Endothelial cell (in vitro differentiated cells): ENCODE measurements at regions not wholly inside any gene's neighbourhood (a gene's known extent, or its start where the extent isn't known, plus 50 kb on each side); places are given as distances from the start of the nearest gene placed in this dataset.
A peak's percentile ranks its signal among the peaks of the same experiment; 100 is the strongest.
"Not testable (repeated sequence)": the region's sequence is repeated elsewhere in the genome, so short reads cannot be mapped to it uniquely, and the experiment has no call there.

Source experiments
- DNase-seq: peaks from one replicate; pipeline ENCODE4 v3.0.0; 2021; ENCODE audit warnings: low spot score
- H3K27ac Mint-ChIP-seq: one replicate; pipeline ENCODE4 v1.8.0; 2021; ENCODE audit warnings: mixed read lengths, inconsistent platforms; ENCODE audit not compliant: unreplicated experiment
- H3K27me3 Mint-ChIP-seq: one replicate; pipeline ENCODE4 v1.8.0; 2021; ENCODE audit warnings: mild to moderate bottlenecking, moderate library complexity, mixed read lengths, inconsistent platforms; ENCODE audit not compliant: unreplicated experiment
- H3K36me3 Mint-ChIP-seq: one replicate; pipeline ENCODE4 v1.8.0; 2021; ENCODE audit warnings: mild to moderate bottlenecking, low read depth, mixed read lengths, inconsistent platforms; ENCODE audit not compliant: unreplicated experiment
- H3K4me1 Mint-ChIP-seq: one replicate; pipeline ENCODE4 v1.8.0; 2021; ENCODE audit warnings: mild to moderate bottlenecking, mixed read lengths, inconsistent platforms; ENCODE audit not compliant: unreplicated experiment
- H3K4me3 Mint-ChIP-seq: one replicate; pipeline ENCODE4 v1.8.0; 2021; ENCODE audit warnings: mild to moderate bottlenecking, mixed read lengths, inconsistent platforms; ENCODE audit not compliant: unreplicated experiment
- H3K9me3 Mint-ChIP-seq: one replicate; pipeline ENCODE4 v1.8.0; 2021; ENCODE audit warnings: mixed read lengths, inconsistent platforms; ENCODE audit not compliant: unreplicated experiment
- CTCF ChIP-seq: fragments of 200-600 bp; sonication (generic); IDR thresholded peaks from one replicate; pipeline ENCODE4 v1.5.0; 2021; ENCODE audit warnings: antibody characterized with exemption; ENCODE audit not compliant: unreplicated experiment

DNA sequence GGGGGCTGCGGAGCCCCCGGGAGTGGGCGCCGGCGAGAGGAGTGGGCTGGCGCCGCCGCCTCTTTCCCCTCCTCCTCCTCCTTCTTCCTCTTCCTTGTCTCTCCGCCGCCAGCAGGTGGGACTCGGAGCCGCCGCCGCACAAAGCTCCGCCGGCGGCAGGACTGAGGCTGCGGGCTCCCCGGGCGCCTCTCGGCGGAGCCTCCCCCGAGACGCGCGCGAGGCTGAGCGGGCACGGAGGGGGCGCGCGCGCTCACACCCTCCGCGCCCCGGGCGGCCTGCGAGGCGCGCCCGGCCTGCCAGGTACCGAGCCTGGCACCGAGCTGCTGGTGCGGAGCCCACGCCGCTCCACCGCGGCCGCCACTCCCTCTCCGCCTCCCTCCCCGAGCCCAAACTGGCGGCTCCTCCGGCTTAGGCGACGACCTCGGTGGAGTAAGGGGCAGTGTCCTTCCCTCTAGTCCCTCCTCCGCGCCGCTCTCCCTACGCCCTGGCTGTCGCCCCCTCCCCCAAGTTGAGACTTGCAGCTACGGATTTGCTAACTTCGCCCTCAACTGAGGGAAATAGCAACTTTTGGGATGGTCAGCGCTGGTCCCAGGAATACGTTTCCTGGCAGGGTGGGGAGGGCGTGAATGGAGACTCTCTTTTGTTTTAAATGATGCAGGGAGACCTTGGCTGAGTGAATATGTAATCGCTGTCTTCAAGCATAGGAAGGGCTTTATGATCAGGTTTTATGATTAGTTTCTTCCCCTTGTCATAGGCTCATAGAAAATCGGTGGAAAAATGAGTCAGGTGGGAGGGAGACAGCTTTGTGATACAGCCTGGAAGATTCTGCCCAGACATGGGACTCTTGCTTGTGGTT, 199.5 kb upstream of the CAND1 start:
- DNase-seq, result peak; percentile 57
- TF ChIP-seq CTCF, result no peak
- peak overlapping the region; percentile 2 for H3K27ac Mint-ChIP-seq

GRCh38 chr12:67070307-67070600, 198.9 kb upstream of the CAND1 start:
- H3K27me3 Mint-ChIP-seq, result peaks cover 15% of the 10 kb centered on the region
- H3K9me3 Mint-ChIP-seq, result no peaks in the 10 kb centered on the region
- H3K4me1 Mint-ChIP-seq, result peaks cover 18% of the 10 kb centered on the region
- no peaks in the 10 kb centered on the region for H3K36me3 Mint-ChIP-seq
- H3K4me3 Mint-ChIP-seq, result peak overlapping the region; percentile 89
- peak overlapping the region; percentile 2 for H3K27ac Mint-ChIP-seq
- DNase-seq, result no peak
- no peak for TF ChIP-seq CTCF

More for the DNA sequence above, 199.5 kb upstream of the CAND1 start:
- H3K9me3 Mint-ChIP-seq, result no peaks in the 10 kb centered on the region
- peak overlapping the region; percentile 89 for H3K4me3 Mint-ChIP-seq
- peaks cover 18% of the 10 kb centered on the region for H3K4me1 Mint-ChIP-seq
- H3K27me3 Mint-ChIP-seq, result peaks cover 15% of the 10 kb centered on the region
- no peaks in the 10 kb centered on the region for H3K36me3 Mint-ChIP-seq

DNA sequence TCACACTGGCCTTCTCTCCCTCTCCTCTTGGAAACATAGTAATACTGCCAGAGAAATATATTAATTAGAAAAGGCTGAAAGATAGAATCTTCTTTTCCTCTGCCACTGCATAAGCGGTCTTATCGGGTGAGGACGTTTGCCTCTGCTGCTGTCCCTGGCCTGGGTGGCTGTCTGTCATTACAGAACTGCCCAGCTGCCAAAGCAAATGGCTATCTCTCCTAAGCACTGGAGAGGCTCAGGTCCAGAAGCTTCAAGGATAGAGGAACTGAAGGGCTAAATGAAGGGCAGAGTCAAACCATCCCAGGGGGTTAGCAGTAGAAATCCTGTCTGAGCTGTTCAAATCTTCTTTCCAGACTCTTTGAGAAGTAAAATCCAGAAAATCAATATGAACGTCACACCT, 198.6 kb upstream of the CAND1 start:
- H3K4me3 Mint-ChIP-seq, result peak overlapping the region; percentile 89
- H3K9me3 Mint-ChIP-seq, result no peaks in the 10 kb centered on the region
- H3K27me3 Mint-ChIP-seq, result peaks cover 15% of the 10 kb centered on the region
- H3K27ac Mint-ChIP-seq, result peak overlapping the region; percentile 2
- no peaks in the 10 kb centered on the region for H3K36me3 Mint-ChIP-seq
- no peak for DNase-seq
- H3K4me1 Mint-ChIP-seq, result peaks cover 18% of the 10 kb centered on the region
- no peak for TF ChIP-seq CTCF

DNA sequence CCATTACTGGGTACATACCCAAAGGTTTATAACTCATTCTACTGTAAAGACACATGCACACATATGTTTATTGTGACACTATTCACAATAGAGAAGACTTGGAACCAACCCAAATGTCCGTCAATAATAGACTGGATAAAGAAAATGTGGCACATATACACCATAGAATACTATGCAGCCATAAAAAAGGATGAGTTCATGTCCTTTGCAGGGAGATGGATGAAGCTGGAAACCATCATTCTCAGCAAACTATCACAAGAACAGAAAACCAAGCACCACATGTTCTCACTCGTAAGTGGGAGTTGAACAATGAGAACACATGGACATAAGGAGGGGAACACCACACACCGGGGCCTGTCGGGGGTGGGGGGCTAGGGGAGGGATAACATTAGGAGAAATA, 196.9 kb upstream of the CAND1 start:
- not testable (repeated sequence) for DNase-seq, H3K27ac Mint-ChIP-seq, H3K4me3 Mint-ChIP-seq, H3K36me3 Mint-ChIP-seq, H3K9me3 Mint-ChIP-seq
- Mint-ChIP-seq H3K4me1 (peaks cover 18% of the 10 kb centered on the region), H3K27me3 (peaks cover 15% of the 10 kb centered on the region)

GRCh38 chr12:67073336-67073735, 195.8 kb upstream of the CAND1 start:
- TF ChIP-seq CTCF, result no peak
- Mint-ChIP-seq H3K27me3 (peaks cover 14% of the 10 kb centered on the region), H3K9me3 (no peaks in the 10 kb centered on the region), H3K27ac (no peak overlapping the region), H3K36me3 (no peaks in the 10 kb centered on the region), H3K4me3 (no peak overlapping the region), H3K4me1 (peaks cover 9% of the 10 kb centered on the region)
- DNase-seq, result no peak
